CD4-positive, alpha-beta T cell (primary cell): ENCODE measurements at regions not wholly inside any gene's neighbourhood (a gene's known extent, or its start where the extent isn't known, plus 50 kb on each side); places are given as distances from the start of the nearest gene placed in this dataset.

Experiments
- ATAC-seq: fragments of 200-7000 bp; cut with Tn5 transposase; one replicate; pipeline ENCODE4 v1.10.0; 2022; ENCODE audit warnings: mild to moderate bottlenecking; ENCODE audit not compliant: poor library complexity
- CTCF ChIA-PET: fragments of 350-600 bp; sonication (Branson Sonifier 250); formaldehyde crosslinking; loops from one replicate; lab custom pipeline; 2021; ENCODE audit warnings: antibody characterized with exemption, inconsistent platforms; lab: Charles Lee
- POLR2A ChIA-PET: fragments of 350-600 bp; sonication (Branson Sonifier 250); formaldehyde crosslinking; loops from one replicate; lab custom pipeline; 2021; ENCODE audit warnings: antibody characterized with exemption, inconsistent platforms; lab: Charles Lee
- DNase-seq, 14 experiments: peaks; one replicate each; pipeline ENCODE4 v3.0.0-alpha.2; 2013 to 2020; ENCODE audit warnings: mixed read lengths in 2 of 14
- H3K27ac ChIP-seq, 2 donors: one replicate each; pipeline versions ENCODE4 v1.5.1 to v1.7.0; 2013; ENCODE audit warnings: low read length in 2 of 2, low read depth in 1 of 2, mild to moderate bottlenecking in 1 of 2
- H3K27me3 ChIP-seq, 2 experiments: 1 replicate in 1 of 2; 2 replicates in 1 of 2; pipeline versions ENCODE4 v1.6.1 to v1.7.0; 2013; ENCODE audit warnings: low read length in 2 of 2, control low read depth in 1 of 2, mild to moderate bottlenecking in 1 of 2, moderate library complexity in 1 of 2; ENCODE audit not compliant: insufficient read depth in 2 of 2, control insufficient read depth in 1 of 2
- H3K36me3 ChIP-seq: one replicate; pipeline ENCODE4 v1.6.1; 2013; ENCODE audit warnings: low read length, control low read depth; ENCODE audit not compliant: insufficient read depth
- H3K4me1 ChIP-seq: one replicate; pipeline ENCODE4 v1.6.1; 2013; ENCODE audit warnings: low read length, control low read depth; ENCODE audit not compliant: insufficient read depth
- H3K4me3 ChIP-seq: one replicate; pipeline ENCODE4 v1.5.1; 2013; ENCODE audit warnings: mild to moderate bottlenecking, low read length, moderate library complexity
- H3K9me3 ChIP-seq, 2 experiments: 1 replicate in 1 of 2; 2 replicates in 1 of 2; pipeline versions ENCODE4 v1.6.1 to v1.7.0; 2013; ENCODE audit warnings: low read length in 2 of 2, mild to moderate bottlenecking in 2 of 2, control low read depth in 1 of 2, moderate library complexity in 1 of 2; ENCODE audit not compliant: control insufficient read depth in 1 of 2, insufficient read depth in 1 of 2
- H3K27ac Mint-ChIP-seq: one replicate; pipeline ENCODE4 v1.8.0; 2020; ENCODE audit warnings: mixed read lengths
- H3K27me3 Mint-ChIP-seq: one replicate; pipeline ENCODE4 v1.8.0; 2021; ENCODE audit warnings: mixed read lengths
- H3K36me3 Mint-ChIP-seq: one replicate; pipeline ENCODE4 v1.8.0; 2021; ENCODE audit warnings: low read depth, mixed read lengths
- H3K4me1 Mint-ChIP-seq: one replicate; pipeline ENCODE4 v1.8.0; 2021; ENCODE audit warnings: low read depth, mixed read lengths
- H3K4me3 Mint-ChIP-seq: one replicate; pipeline ENCODE4 v1.8.0; 2020; ENCODE audit warnings: mild to moderate bottlenecking, mixed read lengths
- H3K9me3 Mint-ChIP-seq: one replicate; pipeline ENCODE4 v1.8.0; 2020; ENCODE audit warnings: mixed read lengths
- intact Hi-C, 2 experiments: fragments of 100-400 bp; cut with DNase I in 1 of 2; cut with micrococcal nuclease in 1 of 2; formaldehyde crosslinking; loops; one replicate each; pipeline versions ENCODE4 v1.15.1 to v1.9.0; 2023 to 2025; cut with DNase I, micrococcal nuclease
- TF ChIP-seq, protein P1 (sequence below): fragments of 200-600 bp; IDR thresholded peaks from one replicate; pipeline ENCODE4 v1.8.0; 2022; ENCODE audit warnings: antibody characterized with exemption, mild to moderate bottlenecking

DNA sequence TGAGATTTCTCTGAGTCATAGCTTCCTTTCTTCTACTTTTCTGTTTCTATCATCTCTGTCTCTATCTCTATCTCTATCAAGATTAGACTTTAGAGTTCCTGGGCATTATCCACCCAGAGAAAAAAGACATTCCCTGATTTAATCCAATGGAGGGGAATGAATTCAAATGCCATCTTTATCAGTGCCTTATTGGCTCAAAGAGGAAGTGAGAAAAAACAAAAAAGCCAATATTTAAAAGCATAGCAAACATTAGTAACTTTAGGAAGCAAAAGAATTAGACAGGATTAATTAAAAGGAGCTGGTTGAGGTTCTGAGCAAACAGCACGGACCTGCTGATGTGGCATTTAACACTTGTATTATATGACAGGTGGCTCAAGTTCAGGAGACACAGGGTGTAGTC lies 736.5 kb downstream of the REEP3 start:
- intact Hi-C loops, result no loop called here
- Mint-ChIP-seq H3K36me3 (no peaks in the 10 kb centered on the region), H3K27ac (no peak overlapping the region), H3K4me1 (no peaks in the 10 kb centered on the region), H3K4me3 (no peak overlapping the region), H3K27me3 (no peaks in the 10 kb centered on the region), H3K9me3 (peaks cover 5% of the 10 kb centered on the region)
- Histone ChIP-seq H3K27ac (no peak overlapping the region), H3K4me1 (no peaks in the 10 kb centered on the region), H3K9me3 (peaks cover 0 to 10% of the 10 kb centered on the region in 2 experiments), H3K27me3 (no peaks in the 10 kb centered on the region), H3K36me3 (no peaks in the 10 kb centered on the region), H3K4me3 (no peak overlapping the region)
- ATAC-seq (no peak), DNase-seq (no peak)
- ChIA-PET CTCF (no interaction called here), POLR2A (no interaction called here)
- TF ChIP-seq, protein P1, sequence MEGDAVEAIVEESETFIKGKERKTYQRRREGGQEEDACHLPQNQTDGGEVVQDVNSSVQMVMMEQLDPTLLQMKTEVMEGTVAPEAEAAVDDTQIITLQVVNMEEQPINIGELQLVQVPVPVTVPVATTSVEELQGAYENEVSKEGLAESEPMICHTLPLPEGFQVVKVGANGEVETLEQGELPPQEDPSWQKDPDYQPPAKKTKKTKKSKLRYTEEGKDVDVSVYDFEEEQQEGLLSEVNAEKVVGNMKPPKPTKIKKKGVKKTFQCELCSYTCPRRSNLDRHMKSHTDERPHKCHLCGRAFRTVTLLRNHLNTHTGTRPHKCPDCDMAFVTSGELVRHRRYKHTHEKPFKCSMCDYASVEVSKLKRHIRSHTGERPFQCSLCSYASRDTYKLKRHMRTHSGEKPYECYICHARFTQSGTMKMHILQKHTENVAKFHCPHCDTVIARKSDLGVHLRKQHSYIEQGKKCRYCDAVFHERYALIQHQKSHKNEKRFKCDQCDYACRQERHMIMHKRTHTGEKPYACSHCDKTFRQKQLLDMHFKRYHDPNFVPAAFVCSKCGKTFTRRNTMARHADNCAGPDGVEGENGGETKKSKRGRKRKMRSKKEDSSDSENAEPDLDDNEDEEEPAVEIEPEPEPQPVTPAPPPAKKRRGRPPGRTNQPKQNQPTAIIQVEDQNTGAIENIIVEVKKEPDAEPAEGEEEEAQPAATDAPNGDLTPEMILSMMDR, result no peak

DNA sequence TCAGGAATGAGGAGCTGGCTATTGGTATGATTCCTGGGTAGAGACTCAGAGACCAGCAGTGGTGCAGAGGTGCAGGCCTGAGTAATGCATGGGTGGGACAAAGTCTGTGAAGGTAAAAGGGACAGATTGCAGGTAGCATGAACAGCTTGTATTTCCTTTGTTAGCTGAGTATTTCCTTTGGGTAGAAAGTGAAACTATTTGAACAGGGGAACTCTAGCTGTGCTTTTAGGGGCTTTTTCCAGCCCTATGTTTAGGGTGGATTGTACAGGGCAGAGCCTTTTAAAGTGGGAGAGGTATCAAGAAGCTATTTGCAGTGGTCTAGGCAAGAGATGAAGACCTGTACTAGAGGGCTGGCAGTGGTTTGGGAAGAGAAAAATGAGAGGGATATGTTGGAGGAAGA lies 739.9 kb downstream of the REEP3 start:
- H3K9me3 Mint-ChIP-seq, result peaks cover 5% of the 10 kb centered on the region
- H3K36me3 Mint-ChIP-seq, result no peaks in the 10 kb centered on the region
- Histone ChIP-seq H3K36me3 (no peaks in the 10 kb centered on the region), H3K4me3 (no peak overlapping the region), H3K27me3 (no peaks in the 10 kb centered on the region), H3K4me1 (no peaks in the 10 kb centered on the region), H3K27ac (no peak overlapping the region), H3K9me3 (peaks cover 0 to 11% of the 10 kb centered on the region in 2 experiments)
- no peak for DNase-seq
- H3K27me3 Mint-ChIP-seq, result no peaks in the 10 kb centered on the region
- CTCF ChIA-PET, result interaction anchor here (1.0 kb wide), 1 partner anchor 13 kb away, joined by 3 read pairs; no protein-coding TSS in a partner anchor
- no peak overlapping the region for H3K27ac Mint-ChIP-seq
- no peaks in the 10 kb centered on the region for H3K4me1 Mint-ChIP-seq
- H3K4me3 Mint-ChIP-seq, result no peak overlapping the region
- TF ChIP-seq, protein P1, result no peak
- no peak for ATAC-seq
- intact Hi-C loops, result no loop called here
- POLR2A ChIA-PET, result no interaction called here

GRCh38 chr10:64261676-64262075 lies 740.5 kb downstream of the REEP3 start:
- no peak overlapping the region for H3K27ac Mint-ChIP-seq

More at GRCh38 chr10:64261676-64262075, 740.5 kb downstream of the REEP3 start:
- no peaks in the 10 kb centered on the region for H3K27me3 ChIP-seq
- H3K36me3 ChIP-seq, result no peaks in the 10 kb centered on the region
- ChIA-PET CTCF (interaction anchor here (1.0 kb wide), 1 partner anchor 12 kb away, joined by 3 read pairs; no protein-coding TSS in a partner anchor), POLR2A (no interaction called here)
- peaks cover 0 to 11% of the 10 kb centered on the region in 2 experiments for H3K9me3 ChIP-seq
- ATAC-seq (no peak), DNase-seq (no peak)
- no peak overlapping the region for H3K4me3 ChIP-seq
- H3K27ac ChIP-seq, result no peak overlapping the region
- Mint-ChIP-seq H3K27me3 (no peaks in the 10 kb centered on the region), H3K4me1 (no peaks in the 10 kb centered on the region), H3K9me3 (peaks cover 5% of the 10 kb centered on the region), H3K4me3 (no peak overlapping the region), H3K36me3 (no peaks in the 10 kb centered on the region)
- TF ChIP-seq, protein P1, result no peak
- intact Hi-C loops, result no loop called here
- no peaks in the 10 kb centered on the region for H3K4me1 ChIP-seq
